PC-9 (cell line): ENCODE measurements at regions not wholly inside any gene's neighbourhood (a gene's known extent, or its start where the extent isn't known, plus 50 kb on each side); places are given as distances from the start of the nearest gene placed in this dataset.

Experiments used
- CTCF ChIP-seq: fragments of 200-600 bp; sonication (generic); conservative IDR thresholded peaks from 2 replicates; pipeline ENCODE4 v1.6.1; 2017; ENCODE audit warnings: mixed run types, antibody characterized with exemption, mild to moderate bottlenecking, moderate library complexity
- EZH2 ChIP-seq: fragments of 200-600 bp; sonication (generic); IDR thresholded peaks from 2 replicates; pipeline ENCODE4 v1.8.0; 2017; ENCODE audit warnings: antibody characterized with exemption, low read depth

- no peak for TF ChIP-seq CTCF
- TF ChIP-seq EZH2 = no peak
Observed at GRCh38 chr5:106417566-106417965, 1253.2 kb downstream of the EFNA5 start.
